ENCODE measurements at regions not wholly inside any gene's neighbourhood (a gene's known extent, or its start where the extent isn't known, plus 50 kb on each side); places are given as distances from the start of the nearest gene placed in this dataset.

DNA sequence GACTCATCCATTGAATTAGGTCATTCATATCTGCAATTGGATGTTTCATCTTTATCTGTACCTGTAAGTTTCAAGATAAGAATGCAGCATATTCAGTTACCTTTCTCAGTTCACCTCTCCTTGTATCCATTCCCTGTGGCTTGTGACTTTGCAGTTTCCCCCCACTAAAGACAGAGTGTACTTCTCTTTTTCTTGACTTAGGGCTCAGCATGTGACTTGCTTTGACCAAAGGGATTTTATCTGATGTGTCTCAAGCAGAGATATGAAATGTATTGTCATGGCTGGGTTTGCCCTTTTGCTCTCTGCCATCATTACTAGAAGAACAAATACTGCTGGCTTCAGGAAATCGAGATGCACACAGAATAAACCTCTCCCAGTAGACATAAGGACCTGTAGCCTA, 754.8 kb downstream of the ADGRL2 start:
- TF ChIP-seq GATA3 (IDR thresholded peaks at IDR 0.05; ENCODE audit: low read depth, low read length) (no peak), GATA2 (IDR thresholded peaks at IDR 0.05; ENCODE audit: low read depth, low read length) (no peak)
